K562 (cell line): ENCODE measurements at regions not wholly inside any gene's neighbourhood (a gene's known extent, or its start where the extent isn't known, plus 50 kb on each side); places are given as distances from the start of the nearest gene placed in this dataset.

Experiments used
- BHLHE40 ChIP-seq: IDR thresholded peaks from 2 replicates; pipeline ENCODE4 v1.6.1; 2011; ENCODE audit warnings: low read length, improper control_type of control experiment
- DLX4 ChIP-seq: fragments of 250-450 bp; sonication (Bioruptor Pico); IDR thresholded peaks from 2 replicates; pipeline ENCODE4 v1.6.1; 2021; ENCODE audit warnings: mild to moderate bottlenecking
- FOXA1 ChIP-seq: fragments of 450-650 bp; IDR thresholded peaks from 2 replicates; pipeline ENCODE4 v1.6.1; 2016; ENCODE audit warnings: mild to moderate bottlenecking, borderline replicate concordance
- FOXK2 ChIP-seq, 2 experiments: fragments of 450-650 bp; IDR thresholded peaks in 1 of 2; conservative IDR thresholded peaks in 1 of 2; 2 replicates each; pipeline ENCODE4 v1.6.1; 2016; ENCODE audit warnings: low read depth in 2 of 2, mild to moderate bottlenecking in 1 of 2
- GABPB1 ChIP-seq: sonication (generic); formaldehyde crosslinking; IDR thresholded peaks from 2 replicates; pipeline ENCODE4 v1.8.0; 2022; ENCODE audit warnings: mild to moderate bottlenecking, missing genetic modification reagents
- JUN ChIP-seq, 2 experiments: sonication (generic) in 1 of 2; formaldehyde crosslinking in 1 of 2; IDR thresholded peaks; 2 replicates each; pipeline versions ENCODE4 v1.6.1 to v1.8.0; 2012 to 2022; ENCODE audit warnings: borderline replicate concordance in 2 of 2, mild to moderate bottlenecking in 2 of 2, improper control_type of control experiment in 1 of 2, low read depth in 1 of 2, low read length in 1 of 2, missing genetic modification reagents in 1 of 2
- ZNF24 ChIP-seq: fragments of 450-650 bp; IDR thresholded peaks from 2 replicates; pipeline ENCODE4 v1.6.1; 2016
- TF ChIP-seq, protein P1 (sequence below): sonication (generic); formaldehyde crosslinking; IDR thresholded peaks from 2 replicates; pipeline ENCODE4 v1.5.0; 2020; ENCODE audit warnings: missing genetic modification reagents
- TF ChIP-seq, protein P2 (sequence below), 2 experiments: fragments of 450-650 bp; formaldehyde crosslinking in 1 of 2; IDR thresholded peaks; 2 replicates each; pipeline versions ENCODE4 v1.4.0 to v1.6.1; 2014 to 2020; ENCODE audit warnings: mild to moderate bottlenecking in 2 of 2, borderline replicate concordance in 1 of 2, low read depth in 1 of 2
- TF ChIP-seq, protein P3 (sequence below), 3 experiments: IDR thresholded peaks in 2 of 3; conservative IDR thresholded peaks in 1 of 3; 2 replicates each; pipeline ENCODE4 v1.5.1; 2011 to 2012; ENCODE audit warnings: low read length in 3 of 3, mild to moderate bottlenecking in 3 of 3, control low read depth in 2 of 3, improper control_type of control experiment in 1 of 3, inconsistent platforms in 1 of 3, low read depth in 1 of 3, mixed read lengths in 1 of 3, moderate library complexity in 1 of 3; ENCODE audit not compliant: insufficient read depth in 2 of 3

DNA sequence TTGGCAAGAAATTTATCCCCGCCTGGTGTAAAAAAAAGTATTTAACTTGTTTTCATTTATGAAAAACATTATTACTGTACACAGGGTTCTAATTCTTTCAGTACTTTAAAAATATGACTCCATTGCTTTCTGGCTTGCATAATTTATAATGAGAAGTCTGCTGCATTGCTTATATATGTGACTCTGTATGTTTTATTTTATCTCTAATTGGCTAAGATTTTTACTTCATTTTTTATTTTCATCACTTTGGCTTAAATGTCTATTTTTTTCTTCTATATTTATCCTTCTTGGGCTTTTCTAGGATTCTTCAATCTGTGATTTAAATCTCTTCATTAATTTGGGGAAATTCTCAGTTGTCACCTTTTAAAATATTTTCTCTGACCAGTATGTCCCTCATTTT, 636.6 kb upstream of the NR2F2 start:
- no peak for TF ChIP-seq FOXA1
- no peak for TF ChIP-seq BHLHE40
- TF ChIP-seq JUN (IDR thresholded peaks at IDR 0.05; ENCODE audit: borderline replicate concordance, low read depth, low read length): no peak
- TF ChIP-seq JUN (CRISPR knock-in tag; IDR thresholded peaks at IDR 0.05; ENCODE audit: borderline replicate concordance): no peak
- no peak for TF ChIP-seq GABPB1
- no peak for TF ChIP-seq DLX4
- TF ChIP-seq FOXK2 (conservative IDR thresholded peaks at IDR 0.05 in 1 of 2, IDR thresholded peaks at IDR 0.05 in 1 of 2; ENCODE audit: low read depth in 2 of 2): no peak
- TF ChIP-seq, protein P1, sequence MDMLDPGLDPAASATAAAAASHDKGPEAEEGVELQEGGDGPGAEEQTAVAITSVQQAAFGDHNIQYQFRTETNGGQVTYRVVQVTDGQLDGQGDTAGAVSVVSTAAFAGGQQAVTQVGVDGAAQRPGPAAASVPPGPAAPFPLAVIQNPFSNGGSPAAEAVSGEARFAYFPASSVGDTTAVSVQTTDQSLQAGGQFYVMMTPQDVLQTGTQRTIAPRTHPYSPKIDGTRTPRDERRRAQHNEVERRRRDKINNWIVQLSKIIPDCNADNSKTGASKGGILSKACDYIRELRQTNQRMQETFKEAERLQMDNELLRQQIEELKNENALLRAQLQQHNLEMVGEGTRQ: no peak
- TF ChIP-seq, protein P2, sequence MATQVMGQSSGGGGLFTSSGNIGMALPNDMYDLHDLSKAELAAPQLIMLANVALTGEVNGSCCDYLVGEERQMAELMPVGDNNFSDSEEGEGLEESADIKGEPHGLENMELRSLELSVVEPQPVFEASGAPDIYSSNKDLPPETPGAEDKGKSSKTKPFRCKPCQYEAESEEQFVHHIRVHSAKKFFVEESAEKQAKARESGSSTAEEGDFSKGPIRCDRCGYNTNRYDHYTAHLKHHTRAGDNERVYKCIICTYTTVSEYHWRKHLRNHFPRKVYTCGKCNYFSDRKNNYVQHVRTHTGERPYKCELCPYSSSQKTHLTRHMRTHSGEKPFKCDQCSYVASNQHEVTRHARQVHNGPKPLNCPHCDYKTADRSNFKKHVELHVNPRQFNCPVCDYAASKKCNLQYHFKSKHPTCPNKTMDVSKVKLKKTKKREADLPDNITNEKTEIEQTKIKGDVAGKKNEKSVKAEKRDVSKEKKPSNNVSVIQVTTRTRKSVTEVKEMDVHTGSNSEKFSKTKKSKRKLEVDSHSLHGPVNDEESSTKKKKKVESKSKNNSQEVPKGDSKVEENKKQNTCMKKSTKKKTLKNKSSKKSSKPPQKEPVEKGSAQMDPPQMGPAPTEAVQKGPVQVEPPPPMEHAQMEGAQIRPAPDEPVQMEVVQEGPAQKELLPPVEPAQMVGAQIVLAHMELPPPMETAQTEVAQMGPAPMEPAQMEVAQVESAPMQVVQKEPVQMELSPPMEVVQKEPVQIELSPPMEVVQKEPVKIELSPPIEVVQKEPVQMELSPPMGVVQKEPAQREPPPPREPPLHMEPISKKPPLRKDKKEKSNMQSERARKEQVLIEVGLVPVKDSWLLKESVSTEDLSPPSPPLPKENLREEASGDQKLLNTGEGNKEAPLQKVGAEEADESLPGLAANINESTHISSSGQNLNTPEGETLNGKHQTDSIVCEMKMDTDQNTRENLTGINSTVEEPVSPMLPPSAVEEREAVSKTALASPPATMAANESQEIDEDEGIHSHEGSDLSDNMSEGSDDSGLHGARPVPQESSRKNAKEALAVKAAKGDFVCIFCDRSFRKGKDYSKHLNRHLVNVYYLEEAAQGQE (IDR thresholded peaks at IDR 0.05; ENCODE audit: borderline replicate concordance): no peak
- TF ChIP-seq, protein P2 (CRISPR knock-in tag; IDR thresholded peaks at IDR 0.05; ENCODE audit: low read depth): no peak
- no peak for TF ChIP-seq ZNF24
- TF ChIP-seq, protein P3, sequence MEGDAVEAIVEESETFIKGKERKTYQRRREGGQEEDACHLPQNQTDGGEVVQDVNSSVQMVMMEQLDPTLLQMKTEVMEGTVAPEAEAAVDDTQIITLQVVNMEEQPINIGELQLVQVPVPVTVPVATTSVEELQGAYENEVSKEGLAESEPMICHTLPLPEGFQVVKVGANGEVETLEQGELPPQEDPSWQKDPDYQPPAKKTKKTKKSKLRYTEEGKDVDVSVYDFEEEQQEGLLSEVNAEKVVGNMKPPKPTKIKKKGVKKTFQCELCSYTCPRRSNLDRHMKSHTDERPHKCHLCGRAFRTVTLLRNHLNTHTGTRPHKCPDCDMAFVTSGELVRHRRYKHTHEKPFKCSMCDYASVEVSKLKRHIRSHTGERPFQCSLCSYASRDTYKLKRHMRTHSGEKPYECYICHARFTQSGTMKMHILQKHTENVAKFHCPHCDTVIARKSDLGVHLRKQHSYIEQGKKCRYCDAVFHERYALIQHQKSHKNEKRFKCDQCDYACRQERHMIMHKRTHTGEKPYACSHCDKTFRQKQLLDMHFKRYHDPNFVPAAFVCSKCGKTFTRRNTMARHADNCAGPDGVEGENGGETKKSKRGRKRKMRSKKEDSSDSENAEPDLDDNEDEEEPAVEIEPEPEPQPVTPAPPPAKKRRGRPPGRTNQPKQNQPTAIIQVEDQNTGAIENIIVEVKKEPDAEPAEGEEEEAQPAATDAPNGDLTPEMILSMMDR (IDR thresholded peaks at IDR 0.05 in 2 of 3, conservative IDR thresholded peaks at IDR 0.05 in 1 of 3; ENCODE audit: insufficient read depth in 2 of 3, low read depth in 1 of 3, low read length in 3 of 3): no peak
